GM18507 (cell line): ENCODE measurements at regions not wholly inside any gene's neighbourhood (a gene's known extent, or its start where the extent isn't known, plus 50 kb on each side); places are given as distances from the start of the nearest gene placed in this dataset.
"Not testable (repeated sequence)": the region's sequence is repeated elsewhere in the genome, so short reads cannot be mapped to it uniquely, and the experiment has no call there.

Experiments
- DNase-seq: peaks from one replicate; pipeline ENCODE4 v3.0.0; 2011; ENCODE audit warnings: low read depth; ENCODE audit not compliant: insufficient read length; ENCODE audit errors: extremely low spot score
- FAIRE-seq: peaks from 2 replicates; lab custom pipeline; 2011; peaks lifted over from hg19 to GRCh38; lab: Jason Lieb, UNC

GRCh38 chr12:25615119-25615518, 62.0 kb upstream of the LMNTD1 start:
- DNase-seq (no peak), FAIRE-seq (no peak)

GRCh38 chr12:25616286-25616685, 63.2 kb upstream of the LMNTD1 start:
- FAIRE-seq (no peak), DNase-seq (no peak)

GRCh38 chr12:25617991-25618390, 64.9 kb upstream of the LMNTD1 start:
- DNase-seq, result no peak
- no peak for FAIRE-seq

GRCh38 chr12:25623816-25624215, 70.7 kb upstream of the LMNTD1 start:
- FAIRE-seq, result no peak

GRCh38 chr12:25625146-25625545, 72.1 kb upstream of the LMNTD1 start:
- DNase-seq (no peak), FAIRE-seq (no peak)

More at GRCh38 chr12:25623816-25624215, 70.7 kb upstream of the LMNTD1 start:
- DNase-seq, result no peak

GRCh38 chr12:25629341-25629740, 76.3 kb upstream of the LMNTD1 start:
- FAIRE-seq (no peak), DNase-seq (no peak)

- not testable (repeated sequence) for DNase-seq, FAIRE-seq
These were observed 77.8 kb upstream of the LMNTD1 start for GRCh38 chr12:25630735-25631515.

GRCh38 chr12:25633149-25633548, 80.1 kb upstream of the LMNTD1 start:
- FAIRE-seq, DNase-seq: not testable (repeated sequence)

GRCh38 chr12:25637752-25638151, 84.7 kb upstream of the LMNTD1 start:
- DNase-seq (no peak), FAIRE-seq (no peak)

- DNase-seq, result no peak
- FAIRE-seq, result no peak
These were observed 86.3 kb upstream of the LMNTD1 start for GRCh38 chr12:25639406-25639805.

- FAIRE-seq, result no peak
- no peak for DNase-seq
These were observed 91.9 kb upstream of the LMNTD1 start for GRCh38 chr12:25644979-25645378.

- no peak for FAIRE-seq
These were observed 92.3 kb upstream of the LMNTD1 start for GRCh38 chr12:25645427-25645826.

GRCh38 chr12:25651931-25652330, 98.8 kb upstream of the LMNTD1 start:
- FAIRE-seq, result no peak

More at GRCh38 chr12:25645427-25645826, 92.3 kb upstream of the LMNTD1 start:
- DNase-seq, result no peak

GRCh38 chr12:25652371-25652770, 99.3 kb upstream of the LMNTD1 start:
- no peak for FAIRE-seq
- no peak for DNase-seq

More at GRCh38 chr12:25651931-25652330, 98.8 kb upstream of the LMNTD1 start:
- no peak for DNase-seq

GRCh38 chr12:25653487-25654175, 100.5 kb upstream of the LMNTD1 start:
- FAIRE-seq, result no peak
- no peak for DNase-seq

- DNase-seq (no peak), FAIRE-seq (no peak)
These were observed 102.6 kb upstream of the LMNTD1 start for GRCh38 chr12:25655702-25656101.

GRCh38 chr12:25659621-25660020, 106.5 kb upstream of the LMNTD1 start:
- FAIRE-seq, result no peak

GRCh38 chr12:25670076-25671055, 117.3 kb upstream of the LMNTD1 start:
- FAIRE-seq, result no peak
- DNase-seq, result no peak

More at GRCh38 chr12:25659621-25660020, 106.5 kb upstream of the LMNTD1 start:
- no peak for DNase-seq

- FAIRE-seq (no peak), DNase-seq (no peak)
These were observed 122.7 kb upstream of the LMNTD1 start for GRCh38 chr12:25675808-25676207.
